Panc1 (cell line): ENCODE measurements at regions not wholly inside any gene's neighbourhood (a gene's known extent, or its start where the extent isn't known, plus 50 kb on each side); places are given as distances from the start of the nearest gene placed in this dataset.

Experiments
- ATAC-seq: fragments of 200-7000 bp; cut with Tn5 transposase; 2 replicates; pipeline ENCODE4 v1.9.1; 2020; ENCODE audit warnings: mild to moderate bottlenecking, moderate library complexity
- BruUV-seq: library from RNA; stranded (reverse); fragments of 400-500 nt; replicated peaks from 2 replicates; lab custom pipeline; 2021; lab: Mats Ljungman, UMichigan
- CTCF ChIA-PET: fragments of 300-600 bp; sonication (Branson Sonifier 250); formaldehyde crosslinking; loops from one replicate; lab custom pipeline; 2022; ENCODE audit warnings: antibody characterized with exemption; lab: Charles Lee
- POLR2A ChIA-PET: fragments of 300-600 bp; sonication (Branson Sonifier 250); formaldehyde crosslinking; loops from one replicate; lab custom pipeline; 2022; ENCODE audit warnings: antibody characterized with exemption; lab: Charles Lee
- DNase-seq: peaks from one replicate; pipeline ENCODE4 v3.0.0-alpha.2; 2010; ENCODE audit warnings: low read depth, low spot score
- H3K27ac ChIP-seq: 2 replicates; pipeline ENCODE4 v1.5.1; 2011; ENCODE audit warnings: mild to moderate bottlenecking, low read length, inconsistent platforms
- H3K27me3 ChIP-seq: fragments of 200-500 bp; sonication (Bioruptor generic); 2 replicates; pipeline ENCODE4 v1.6.0; 2014; ENCODE audit warnings: low read length, inconsistent platforms; ENCODE audit not compliant: control insufficient read depth, insufficient read depth
- H3K36me3 ChIP-seq: fragments of 200-500 bp; sonication (Bioruptor generic); 2 replicates; pipeline ENCODE4 v1.5.1; 2014; ENCODE audit warnings: inconsistent platforms, mild to moderate bottlenecking, low read length, moderate library complexity; ENCODE audit not compliant: control insufficient read depth, insufficient read depth
- H3K4me1 ChIP-seq: 2 replicates; pipeline ENCODE4 v1.5.1; 2011; ENCODE audit warnings: inconsistent platforms, mild to moderate bottlenecking, low read length, moderate library complexity; ENCODE audit not compliant: control insufficient read depth, insufficient read depth
- H3K4me3 ChIP-seq, 2 experiments: 2 replicates each; pipeline ENCODE4 v1.5.1; 2011 to 2012; ENCODE audit warnings: low read depth in 2 of 2, low read length in 2 of 2, mild to moderate bottlenecking in 2 of 2, inconsistent platforms in 1 of 2, moderate library complexity in 1 of 2
- H3K9me3 ChIP-seq: fragments of 200-500 bp; sonication (Bioruptor generic); 2 replicates; pipeline ENCODE4 v1.5.1; 2014; ENCODE audit warnings: low read depth, mild to moderate bottlenecking, inconsistent platforms, low read length, moderate library complexity; ENCODE audit not compliant: control insufficient read depth, insufficient read depth
- CTCF ChIP-seq: fragments of 450-650 bp; IDR thresholded peaks from 2 replicates; pipeline ENCODE4 v1.5.1; 2017; ENCODE audit warnings: mild to moderate bottlenecking
- POLR2AphosphoS5 ChIP-seq: IDR thresholded peaks from 2 replicates; pipeline ENCODE4 v1.6.1; 2012; ENCODE audit warnings: mild to moderate bottlenecking, low read depth, low read length, moderate library complexity
- SIN3A ChIP-seq: IDR thresholded peaks from 2 replicates; pipeline ENCODE4 v1.6.1; 2012; ENCODE audit warnings: low read depth, mild to moderate bottlenecking, low read length, moderate library complexity, borderline replicate concordance; ENCODE audit not compliant: insufficient read depth
- TCF7L2 ChIP-seq: IDR thresholded peaks from 2 replicates; pipeline ENCODE4 v1.6.1; 2011; ENCODE audit warnings: mild to moderate bottlenecking, low read depth, low read length, inconsistent platforms
- in situ Hi-C: cut with HindIII; loops from 2 replicates; pipeline ENCODE4 v1.10.0; 2016; ENCODE audit warnings: low sequenced_read_pairs, low pct_unique_long_range_greater_than_20kb
- intact Hi-C: fragments of 100-400 bp; cut with micrococcal nuclease; formaldehyde crosslinking; loops from one replicate; pipeline ENCODE4 v1.10.0; 2022; ENCODE audit not compliant: unreplicated experiment
- TF ChIP-seq, protein P1 (sequence below), 2 experiments: IDR thresholded peaks; 2 replicates each; pipeline ENCODE4 v1.6.1; 2011 to 2012; ENCODE audit warnings: low read depth in 2 of 2, control low read depth in 1 of 2, low read length in 1 of 2, mild to moderate bottlenecking in 1 of 2, moderate library complexity in 1 of 2; ENCODE audit not compliant: insufficient read depth in 1 of 2

- Histone ChIP-seq H3K36me3 (no peaks in the 10 kb centered on the region), H3K4me1 (no peaks in the 10 kb centered on the region), H3K9me3 (no peaks in the 10 kb centered on the region), H3K27ac (no peak overlapping the region), H3K4me3 (no peak overlapping the region), H3K27me3 (no peaks in the 10 kb centered on the region)
- in situ Hi-C loops (no loop called here), intact Hi-C loops (no loop called here)
- ATAC-seq = no peak
- POLR2A ChIA-PET = no interaction called here
- CTCF ChIA-PET = no interaction called here
- TF ChIP-seq SIN3A (no peak), POLR2AphosphoS5 (no peak), CTCF (no peak), TCF7L2 (no peak)
- TF ChIP-seq, protein P1, sequence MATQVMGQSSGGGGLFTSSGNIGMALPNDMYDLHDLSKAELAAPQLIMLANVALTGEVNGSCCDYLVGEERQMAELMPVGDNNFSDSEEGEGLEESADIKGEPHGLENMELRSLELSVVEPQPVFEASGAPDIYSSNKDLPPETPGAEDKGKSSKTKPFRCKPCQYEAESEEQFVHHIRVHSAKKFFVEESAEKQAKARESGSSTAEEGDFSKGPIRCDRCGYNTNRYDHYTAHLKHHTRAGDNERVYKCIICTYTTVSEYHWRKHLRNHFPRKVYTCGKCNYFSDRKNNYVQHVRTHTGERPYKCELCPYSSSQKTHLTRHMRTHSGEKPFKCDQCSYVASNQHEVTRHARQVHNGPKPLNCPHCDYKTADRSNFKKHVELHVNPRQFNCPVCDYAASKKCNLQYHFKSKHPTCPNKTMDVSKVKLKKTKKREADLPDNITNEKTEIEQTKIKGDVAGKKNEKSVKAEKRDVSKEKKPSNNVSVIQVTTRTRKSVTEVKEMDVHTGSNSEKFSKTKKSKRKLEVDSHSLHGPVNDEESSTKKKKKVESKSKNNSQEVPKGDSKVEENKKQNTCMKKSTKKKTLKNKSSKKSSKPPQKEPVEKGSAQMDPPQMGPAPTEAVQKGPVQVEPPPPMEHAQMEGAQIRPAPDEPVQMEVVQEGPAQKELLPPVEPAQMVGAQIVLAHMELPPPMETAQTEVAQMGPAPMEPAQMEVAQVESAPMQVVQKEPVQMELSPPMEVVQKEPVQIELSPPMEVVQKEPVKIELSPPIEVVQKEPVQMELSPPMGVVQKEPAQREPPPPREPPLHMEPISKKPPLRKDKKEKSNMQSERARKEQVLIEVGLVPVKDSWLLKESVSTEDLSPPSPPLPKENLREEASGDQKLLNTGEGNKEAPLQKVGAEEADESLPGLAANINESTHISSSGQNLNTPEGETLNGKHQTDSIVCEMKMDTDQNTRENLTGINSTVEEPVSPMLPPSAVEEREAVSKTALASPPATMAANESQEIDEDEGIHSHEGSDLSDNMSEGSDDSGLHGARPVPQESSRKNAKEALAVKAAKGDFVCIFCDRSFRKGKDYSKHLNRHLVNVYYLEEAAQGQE (IDR thresholded peaks at IDR 0.05; ENCODE audit: insufficient read depth in 1 of 2, low read depth in 2 of 2, low read length in 1 of 2) = no peak
- no peak for DNase-seq
- no TSS peak for BruUV-seq
These were observed 124.9 kb downstream of the CBLL2 start for GRCh38 chrX:22397566-22397965.

DNA sequence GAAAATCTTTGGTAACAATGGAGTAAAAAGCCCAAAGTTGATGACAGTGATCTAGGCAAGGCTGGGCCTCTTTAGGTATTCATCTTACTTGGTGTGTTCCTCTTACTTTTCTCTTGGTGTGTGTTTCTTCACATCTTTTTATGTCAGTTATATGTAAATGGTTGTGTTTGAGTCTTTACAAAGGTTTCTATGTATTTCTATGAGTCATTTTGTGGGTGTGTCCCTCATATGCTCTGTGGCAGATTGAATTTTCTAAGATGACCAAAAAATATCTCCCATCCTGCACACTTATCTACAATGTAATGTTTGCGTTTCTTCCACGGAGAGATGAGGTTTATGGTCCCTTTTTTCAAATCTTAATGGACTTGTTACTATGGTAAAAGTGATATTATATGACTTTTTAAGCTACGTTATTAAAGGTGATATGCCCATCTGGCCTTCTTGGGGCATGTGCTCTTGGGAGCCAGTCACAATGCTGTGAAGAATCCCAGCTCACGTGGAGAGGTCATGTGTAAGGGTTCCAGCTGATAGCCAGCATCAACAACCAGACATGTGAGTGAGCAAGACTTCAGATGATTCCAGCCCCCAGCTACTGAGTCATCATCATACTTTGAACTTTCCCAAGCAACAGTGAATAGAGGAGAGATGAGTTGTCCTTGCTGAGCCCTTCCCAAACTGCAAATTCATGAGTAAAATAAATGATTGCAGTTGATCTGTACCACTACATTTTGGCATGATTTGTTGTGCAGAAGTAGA lies 126.9 kb downstream of the CBLL2 start:
- no TSS peak for BruUV-seq
- in situ Hi-C loops = no loop called here
- TF ChIP-seq TCF7L2 (no peak), POLR2AphosphoS5 (no peak), SIN3A (no peak), CTCF (no peak)
- TF ChIP-seq, protein P1 (IDR thresholded peaks at IDR 0.05; ENCODE audit: insufficient read depth in 1 of 2, low read depth in 2 of 2, low read length in 1 of 2) = no peak
- ChIA-PET CTCF (no interaction called here), POLR2A (no interaction called here)
- DNase-seq (no peak), ATAC-seq (no peak)
- Histone ChIP-seq H3K9me3 (no peaks in the 10 kb centered on the region), H3K36me3 (no peaks in the 10 kb centered on the region), H3K4me1 (no peaks in the 10 kb centered on the region), H3K4me3 (no peak overlapping the region), H3K27me3 (no peaks in the 10 kb centered on the region), H3K27ac (no peak overlapping the region)
- intact Hi-C loops = no loop called here
